ENCODE measurements at regions not wholly inside any gene's neighbourhood (a gene's known extent, or its start where the extent isn't known, plus 50 kb on each side); places are given as distances from the start of the nearest gene placed in this dataset.

DNA sequence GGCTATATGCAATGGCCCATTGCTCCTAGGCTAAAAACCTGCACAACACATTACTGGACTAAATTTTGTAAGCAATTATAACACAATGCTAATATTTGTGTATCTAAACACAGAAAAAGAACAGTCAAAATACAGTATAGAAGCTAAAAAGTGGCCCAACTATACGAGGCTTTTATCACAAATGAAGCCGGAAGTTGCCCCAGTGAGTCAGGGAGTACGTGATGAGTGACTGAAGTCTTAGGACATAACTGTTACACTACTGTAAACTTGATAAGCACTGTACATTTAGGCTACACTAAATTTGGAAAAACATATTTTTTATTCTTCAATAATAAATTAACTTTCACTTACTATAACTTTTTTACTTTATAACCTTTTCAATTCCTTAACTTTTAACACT lies 105.2 kb upstream of the PRR16 start:
- H3K4me3 ChIP-seq (replicated peaks; ENCODE audit: low read depth, low read length): no peak overlapping the region
- TF ChIP-seq, protein P1, sequence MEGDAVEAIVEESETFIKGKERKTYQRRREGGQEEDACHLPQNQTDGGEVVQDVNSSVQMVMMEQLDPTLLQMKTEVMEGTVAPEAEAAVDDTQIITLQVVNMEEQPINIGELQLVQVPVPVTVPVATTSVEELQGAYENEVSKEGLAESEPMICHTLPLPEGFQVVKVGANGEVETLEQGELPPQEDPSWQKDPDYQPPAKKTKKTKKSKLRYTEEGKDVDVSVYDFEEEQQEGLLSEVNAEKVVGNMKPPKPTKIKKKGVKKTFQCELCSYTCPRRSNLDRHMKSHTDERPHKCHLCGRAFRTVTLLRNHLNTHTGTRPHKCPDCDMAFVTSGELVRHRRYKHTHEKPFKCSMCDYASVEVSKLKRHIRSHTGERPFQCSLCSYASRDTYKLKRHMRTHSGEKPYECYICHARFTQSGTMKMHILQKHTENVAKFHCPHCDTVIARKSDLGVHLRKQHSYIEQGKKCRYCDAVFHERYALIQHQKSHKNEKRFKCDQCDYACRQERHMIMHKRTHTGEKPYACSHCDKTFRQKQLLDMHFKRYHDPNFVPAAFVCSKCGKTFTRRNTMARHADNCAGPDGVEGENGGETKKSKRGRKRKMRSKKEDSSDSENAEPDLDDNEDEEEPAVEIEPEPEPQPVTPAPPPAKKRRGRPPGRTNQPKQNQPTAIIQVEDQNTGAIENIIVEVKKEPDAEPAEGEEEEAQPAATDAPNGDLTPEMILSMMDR (IDR thresholded peaks at IDR 0.05; ENCODE audit: low read depth, low read length, missing control alignments): no peak
- no peak for DNase-seq (ENCODE audit: extremely low read depth, low read depth)

DNA sequence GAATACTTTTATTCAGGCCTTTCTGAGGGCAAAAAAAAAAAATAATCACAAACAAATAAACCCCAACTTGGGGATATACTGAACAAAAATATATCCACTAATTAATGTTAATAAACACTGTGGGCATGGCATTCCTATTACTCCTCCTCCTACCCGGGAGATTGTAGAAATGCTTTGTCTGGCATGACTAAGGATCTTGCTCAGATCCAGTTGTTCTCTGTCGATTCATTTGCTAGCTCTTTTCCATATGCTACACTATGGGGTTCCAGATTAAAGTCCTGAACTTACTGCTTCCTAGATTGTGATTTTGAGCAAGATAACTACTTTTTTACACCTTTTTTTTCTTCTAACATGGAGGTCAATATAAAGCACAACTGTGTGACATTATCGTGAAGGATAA lies 102.2 kb upstream of the PRR16 start:
- no peak for DNase-seq (ENCODE audit: extremely low read depth, low read depth)
- no peak overlapping the region for H3K4me3 ChIP-seq (replicated peaks; ENCODE audit: low read depth, low read length)
- TF ChIP-seq, protein P1 (IDR thresholded peaks at IDR 0.05; ENCODE audit: low read depth, low read length, missing control alignments): no peak

DNA sequence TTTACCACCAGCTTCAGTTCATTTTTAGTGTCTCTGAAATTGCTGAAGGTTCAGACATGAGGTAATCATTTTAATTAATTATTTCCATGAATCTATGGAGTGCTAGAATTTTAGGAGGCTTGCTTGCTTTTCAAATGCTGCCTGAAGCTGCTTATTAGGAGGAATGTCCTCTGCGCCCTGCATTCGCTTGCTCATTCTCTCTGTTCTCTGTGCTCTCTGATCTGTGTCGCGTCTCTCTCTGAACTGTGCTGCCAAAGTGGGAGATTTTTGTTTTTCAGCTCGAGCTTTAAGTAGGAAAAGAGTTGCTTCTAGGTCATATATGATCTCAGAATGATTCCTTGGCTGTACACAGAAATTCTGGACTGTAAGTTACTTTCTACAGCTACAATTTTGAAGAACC lies 101.7 kb upstream of the PRR16 start:
- no peak for DNase-seq (ENCODE audit: extremely low read depth, low read depth)
- no peak overlapping the region for H3K4me3 ChIP-seq (replicated peaks; ENCODE audit: low read depth, low read length)
- TF ChIP-seq, protein P1 (IDR thresholded peaks at IDR 0.05; ENCODE audit: low read depth, low read length, missing control alignments): no peak

GRCh38 chr5:120365656-120366446 lies 98.2 kb upstream of the PRR16 start:
- H3K4me3 ChIP-seq (replicated peaks; ENCODE audit: low read depth, low read length): no peak overlapping the region
- DNase-seq (ENCODE audit: extremely low read depth, low read depth): no peak
- TF ChIP-seq, protein P1 (IDR thresholded peaks at IDR 0.05; ENCODE audit: low read depth, low read length, missing control alignments): no peak

DNA sequence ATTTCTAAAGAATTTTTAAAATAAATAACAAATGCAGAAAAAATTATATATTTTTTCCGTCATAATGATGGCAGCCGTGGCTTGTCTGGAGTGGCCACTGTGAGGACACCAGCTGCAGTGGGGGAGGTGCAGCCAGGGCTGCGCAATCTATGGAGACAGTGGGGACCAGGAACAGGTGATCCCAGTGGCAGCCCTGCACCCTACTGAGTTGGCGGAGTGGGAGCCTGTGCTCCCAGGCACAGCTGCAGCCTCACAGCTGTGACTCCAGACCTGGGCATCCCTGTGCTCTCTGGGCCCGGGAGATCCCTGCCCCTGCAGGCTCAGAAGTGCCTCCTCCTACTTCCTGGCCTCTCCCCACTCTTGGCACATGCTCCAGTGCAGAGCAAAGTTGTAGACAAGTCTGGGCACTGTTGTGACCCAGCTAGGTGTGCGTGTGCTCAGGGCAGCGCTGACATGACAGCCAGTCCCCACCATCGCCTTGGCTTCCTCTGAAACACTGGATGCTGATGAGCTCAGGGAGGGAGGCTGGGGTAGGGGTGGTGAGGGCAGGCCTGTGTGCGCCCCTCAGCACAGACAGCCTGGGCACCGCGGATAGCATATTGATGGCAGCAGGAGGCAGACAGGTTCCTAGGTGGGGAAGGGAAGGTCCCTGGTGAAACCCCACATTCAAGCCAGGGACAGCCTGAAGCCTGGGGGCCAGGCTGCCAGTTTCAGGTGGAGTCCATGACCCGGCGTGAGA lies 96.0 kb upstream of the PRR16 start:
- H3K4me3 ChIP-seq (replicated peaks; ENCODE audit: low read depth, low read length): no peak overlapping the region
- no peak for DNase-seq (ENCODE audit: extremely low read depth, low read depth)
- TF ChIP-seq, protein P1 (IDR thresholded peaks at IDR 0.05; ENCODE audit: low read depth, low read length, missing control alignments): no peak

- no peak for DNase-seq (ENCODE audit: extremely low read depth, low read depth)
These were observed 95.0 kb upstream of the PRR16 start for GRCh38 chr5:120368923-120369715.

More at GRCh38 chr5:120368923-120369715, 95.0 kb upstream of the PRR16 start:
- no peak overlapping the region for H3K4me3 ChIP-seq (replicated peaks; ENCODE audit: low read depth, low read length)
- TF ChIP-seq, protein P1 (IDR thresholded peaks at IDR 0.05; ENCODE audit: low read depth, low read length, missing control alignments): no peak

All from HFF-Myc (cell line).